ENCODE measurements at regions not wholly inside any gene's neighbourhood (a gene's known extent, or its start where the extent isn't known, plus 50 kb on each side); places are given as distances from the start of the nearest gene placed in this dataset.
A peak's percentile ranks its signal among the peaks of the same experiment; 100 is the strongest.
"Not testable (repeated sequence)": the region's sequence is repeated elsewhere in the genome, so short reads cannot be mapped to it uniquely, and the experiment has no call there.

DNA sequence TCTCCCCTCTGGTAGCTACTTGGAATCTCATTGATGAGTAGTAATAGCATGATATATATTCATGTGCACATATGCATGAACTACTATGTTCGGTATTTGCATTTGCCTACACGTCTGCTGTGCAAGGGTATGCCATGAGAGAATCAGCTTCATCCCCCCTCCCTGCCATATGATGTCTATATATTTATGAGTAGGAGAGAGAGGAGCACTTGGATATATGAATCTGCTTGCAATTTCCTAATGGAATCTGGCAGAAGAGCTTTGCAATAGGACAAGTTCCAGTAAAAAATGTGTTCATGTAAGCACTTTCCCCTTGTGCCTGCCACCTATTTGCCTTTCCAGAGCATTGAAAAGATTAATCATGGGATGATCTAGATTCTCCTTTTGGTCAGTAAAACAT lies 76.2 kb upstream of the BACH2 start:
- peaks cover 1% of the 10 kb centered on the region for H3K36me3 Mint-ChIP-seq (ENCODE audit: low read depth)
- intact Hi-C loops (cut with micrococcal nuclease): no loop called here
- H3K27me3 Mint-ChIP-seq (ENCODE audit: low read depth): peaks cover 4% of the 10 kb centered on the region
- H3K27ac Mint-ChIP-seq: no peak overlapping the region
- peaks cover 29% of the 10 kb centered on the region for H3K4me1 Mint-ChIP-seq (ENCODE audit: low read depth)
- no peak overlapping the region for H3K4me3 Mint-ChIP-seq (ENCODE audit: low read depth)
- H3K9me3 Mint-ChIP-seq: peaks cover 2% of the 10 kb centered on the region
- no peak for DNase-seq (ENCODE audit: low spot score)

DNA sequence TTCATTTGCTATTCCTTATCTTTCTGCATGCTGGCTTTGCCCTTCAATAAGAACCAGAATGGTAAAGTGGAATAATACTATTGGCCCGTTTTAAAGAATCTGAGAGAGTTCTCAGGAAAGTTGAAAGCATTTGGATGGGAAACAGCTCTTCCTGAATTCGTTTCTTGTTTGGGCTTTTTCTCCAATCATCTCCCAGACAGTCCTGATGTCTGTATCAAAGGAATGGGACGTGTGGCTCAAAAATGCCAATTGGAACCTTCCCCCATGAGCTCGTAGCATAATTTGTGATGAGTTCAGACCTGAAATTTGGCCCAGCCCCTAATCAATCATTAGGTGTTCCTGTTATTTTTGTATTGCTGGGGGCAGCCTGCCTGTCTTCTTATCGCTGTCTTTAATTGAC lies 75.8 kb upstream of the BACH2 start:
- Mint-ChIP-seq H3K4me1 (ENCODE audit: low read depth) (peaks cover 31% of the 10 kb centered on the region), H3K4me3 (ENCODE audit: low read depth) (no peak overlapping the region), H3K36me3 (ENCODE audit: low read depth) (peaks cover 3% of the 10 kb centered on the region), H3K9me3 (peaks cover 4% of the 10 kb centered on the region), H3K27me3 (ENCODE audit: low read depth) (peaks cover 4% of the 10 kb centered on the region), H3K27ac (no peak overlapping the region)
- no peak for DNase-seq (ENCODE audit: low spot score)
- intact Hi-C loops (cut with micrococcal nuclease): no loop called here

- H3K9me3 Mint-ChIP-seq: peaks cover 4% of the 10 kb centered on the region
- H3K27ac Mint-ChIP-seq: peak overlapping the region; percentile 58
- peaks cover 3% of the 10 kb centered on the region for H3K36me3 Mint-ChIP-seq (ENCODE audit: low read depth)
- peak overlapping the region; percentile 20 for H3K4me3 Mint-ChIP-seq (ENCODE audit: low read depth)
- DNase-seq (ENCODE audit: low spot score): no peak
- intact Hi-C loops (cut with micrococcal nuclease): loop anchor here (1.0 kb wide), 2 partner anchors 13 to 18 kb away; no protein-coding TSS in a partner anchor
- peaks cover 4% of the 10 kb centered on the region for H3K27me3 Mint-ChIP-seq (ENCODE audit: low read depth)
- H3K4me1 Mint-ChIP-seq (ENCODE audit: low read depth): peaks cover 28% of the 10 kb centered on the region
Observed at GRCh38 chr6:90370493-90370959, 73.9 kb upstream of the BACH2 start.

DNA sequence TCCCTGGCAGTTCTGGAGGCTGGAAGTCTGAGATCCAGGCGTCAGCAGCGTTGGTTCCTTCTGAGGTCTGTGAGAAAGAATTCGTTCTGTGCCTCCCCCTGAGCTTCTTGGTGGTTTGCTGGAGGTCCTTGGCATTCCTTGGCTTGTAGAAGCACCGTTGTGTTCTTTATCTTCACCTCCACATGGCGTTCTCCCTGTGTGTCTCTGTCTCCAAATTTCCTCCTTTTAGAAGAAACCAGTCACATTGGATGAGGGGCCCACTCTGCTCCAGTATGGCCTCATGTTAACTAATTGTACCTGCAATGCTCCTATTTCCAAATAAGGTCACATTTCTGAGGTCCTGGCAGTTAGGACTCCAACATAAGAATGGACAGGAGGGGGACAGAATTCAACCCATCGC lies 73.0 kb upstream of the BACH2 start:
- peaks cover 4% of the 10 kb centered on the region for H3K9me3 Mint-ChIP-seq
- peaks cover 3% of the 10 kb centered on the region for H3K36me3 Mint-ChIP-seq (ENCODE audit: low read depth)
- H3K4me1 Mint-ChIP-seq (ENCODE audit: low read depth): peaks cover 30% of the 10 kb centered on the region
- peak overlapping the region; percentile 62 for H3K27ac Mint-ChIP-seq
- H3K27me3 Mint-ChIP-seq (ENCODE audit: low read depth): peaks cover 7% of the 10 kb centered on the region
- intact Hi-C loops (cut with micrococcal nuclease): loop anchor here (1.0 to 5.0 kb wide), 6 partner anchors 14 to 290 kb away; no protein-coding TSS in a partner anchor
- no peak for DNase-seq (ENCODE audit: low spot score)
- H3K4me3 Mint-ChIP-seq (ENCODE audit: low read depth): no peak overlapping the region

DNA sequence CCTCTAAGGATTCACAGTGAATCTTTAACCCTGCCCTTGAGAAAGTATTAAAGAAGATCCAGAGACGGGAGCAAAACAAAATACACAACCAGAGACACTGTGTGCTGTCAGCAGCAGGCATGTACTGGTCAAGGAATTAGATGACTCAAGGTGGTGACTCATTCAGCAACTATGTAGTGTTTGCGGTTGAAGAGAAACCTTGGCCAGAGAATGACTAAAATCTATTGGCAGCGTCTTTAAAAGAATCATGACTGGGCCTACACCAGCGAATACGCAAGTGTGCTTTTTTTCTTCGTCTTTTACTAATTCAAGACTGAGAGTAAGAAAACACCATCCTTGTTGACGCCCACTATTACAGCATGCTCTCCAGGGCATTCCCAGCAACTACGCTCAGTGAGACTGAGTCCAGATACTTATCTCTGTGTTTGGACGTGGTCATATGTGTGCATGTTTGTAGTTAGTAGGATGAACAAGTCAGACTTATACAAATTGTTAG lies 72.4 kb upstream of the BACH2 start:
- DNase-seq (ENCODE audit: low spot score): peak; percentile 29
- Mint-ChIP-seq H3K27ac (peak overlapping the region; percentile 62), H3K36me3 (ENCODE audit: low read depth) (peaks cover 3% of the 10 kb centered on the region), H3K4me3 (ENCODE audit: low read depth) (no peak overlapping the region), H3K4me1 (ENCODE audit: low read depth) (peaks cover 30% of the 10 kb centered on the region), H3K27me3 (ENCODE audit: low read depth) (peaks cover 7% of the 10 kb centered on the region), H3K9me3 (peaks cover 4% of the 10 kb centered on the region)
- intact Hi-C loops (cut with micrococcal nuclease): loop anchor here (1.0 to 5.0 kb wide), 4 partner anchors 18 to 290 kb away; no protein-coding TSS in a partner anchor

- intact Hi-C loops (cut with micrococcal nuclease): loop anchor here (5.0 kb wide), 1 partner anchor 176 kb away; no protein-coding TSS in a partner anchor
- Mint-ChIP-seq H3K27ac (peak overlapping the region; percentile 54), H3K27me3 (ENCODE audit: low read depth) (peaks cover 7% of the 10 kb centered on the region), H3K4me1 (ENCODE audit: low read depth) (peaks cover 30% of the 10 kb centered on the region), H3K9me3 (peaks cover 4% of the 10 kb centered on the region), H3K4me3 (ENCODE audit: low read depth) (no peak overlapping the region), H3K36me3 (ENCODE audit: low read depth) (peaks cover 3% of the 10 kb centered on the region)
- no peak for DNase-seq (ENCODE audit: low spot score)
Observed at GRCh38 chr6:90368601-90369000, 72.0 kb upstream of the BACH2 start.

GRCh38 chr6:90368001-90368400 lies 71.4 kb upstream of the BACH2 start:
- H3K9me3 Mint-ChIP-seq: peaks cover 4% of the 10 kb centered on the region
- intact Hi-C loops (cut with micrococcal nuclease): loop anchor here (5.0 kb wide), 1 partner anchor 176 kb away; no protein-coding TSS in a partner anchor
- H3K27me3 Mint-ChIP-seq (ENCODE audit: low read depth): peaks cover 7% of the 10 kb centered on the region

DNA sequence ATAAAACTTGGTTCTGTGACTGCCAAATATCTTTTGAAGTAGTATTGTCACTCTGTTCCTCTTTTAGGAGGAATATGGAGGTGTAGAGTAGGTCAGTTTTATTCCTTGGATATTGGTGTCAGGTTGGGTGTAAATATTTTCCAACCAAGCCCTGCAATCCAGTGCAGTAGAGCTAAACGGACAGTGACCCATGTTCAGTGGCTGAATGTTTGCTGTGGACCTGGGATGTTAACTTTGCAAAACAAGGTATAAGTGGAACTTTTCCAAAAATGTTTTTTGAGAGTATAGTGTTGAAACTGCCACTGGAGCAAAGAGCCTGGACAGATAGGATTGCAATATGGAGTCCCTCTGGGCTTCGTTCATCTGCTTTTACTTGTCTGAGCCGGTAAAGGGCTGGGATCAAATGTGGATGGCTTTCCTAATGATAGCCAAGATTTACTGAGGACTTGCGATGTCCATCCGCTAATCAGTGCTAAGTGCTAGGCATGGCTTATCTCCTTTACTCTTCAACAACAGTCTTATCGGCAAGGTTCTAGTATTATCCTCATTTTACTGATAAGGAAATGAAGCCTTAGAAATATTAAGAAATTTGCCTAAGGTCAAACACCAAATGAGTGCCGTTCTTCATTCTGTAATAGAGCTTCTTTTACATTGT lies 69.0 kb upstream of the BACH2 start:
- Mint-ChIP-seq H3K4me3 (ENCODE audit: low read depth) (no peak overlapping the region), H3K27me3 (ENCODE audit: low read depth) (peaks cover 3% of the 10 kb centered on the region), H3K9me3 (peaks cover 4% of the 10 kb centered on the region), H3K4me1 (ENCODE audit: low read depth) (peaks cover 23% of the 10 kb centered on the region), H3K36me3 (ENCODE audit: low read depth) (peaks cover 3% of the 10 kb centered on the region), H3K27ac (no peak overlapping the region)
- intact Hi-C loops (cut with micrococcal nuclease): loop anchor here (5.0 kb wide), 1 partner anchor 173 kb away; no protein-coding TSS in a partner anchor
- DNase-seq (ENCODE audit: low spot score): no peak

More at GRCh38 chr6:90368001-90368400, 71.4 kb upstream of the BACH2 start:
- peaks cover 3% of the 10 kb centered on the region for H3K36me3 Mint-ChIP-seq (ENCODE audit: low read depth)
- no peak overlapping the region for H3K27ac Mint-ChIP-seq
- no peak overlapping the region for H3K4me3 Mint-ChIP-seq (ENCODE audit: low read depth)
- no peak for DNase-seq (ENCODE audit: low spot score)
- H3K4me1 Mint-ChIP-seq (ENCODE audit: low read depth): peaks cover 30% of the 10 kb centered on the region

GRCh38 chr6:90365002-90365401 lies 68.4 kb upstream of the BACH2 start:
- DNase-seq (ENCODE audit: low spot score): no peak
- intact Hi-C loops (cut with micrococcal nuclease): loop anchor here (5.0 kb wide), 1 partner anchor 173 kb away; no protein-coding TSS in a partner anchor
- peaks cover 4% of the 10 kb centered on the region for H3K9me3 Mint-ChIP-seq
- peaks cover 3% of the 10 kb centered on the region for H3K36me3 Mint-ChIP-seq (ENCODE audit: low read depth)
- H3K27me3 Mint-ChIP-seq (ENCODE audit: low read depth): peaks cover 3% of the 10 kb centered on the region
- H3K4me3 Mint-ChIP-seq (ENCODE audit: low read depth): no peak overlapping the region
- H3K27ac Mint-ChIP-seq: no peak overlapping the region
- peaks cover 17% of the 10 kb centered on the region for H3K4me1 Mint-ChIP-seq (ENCODE audit: low read depth)

GRCh38 chr6:90364286-90364685 lies 67.6 kb upstream of the BACH2 start:
- Mint-ChIP-seq H3K36me3 (ENCODE audit: low read depth) (peaks cover 3% of the 10 kb centered on the region), H3K4me1 (ENCODE audit: low read depth) (peaks cover 11% of the 10 kb centered on the region), H3K27me3 (ENCODE audit: low read depth) (peaks cover 3% of the 10 kb centered on the region), H3K27ac (no peak overlapping the region), H3K9me3 (peaks cover 4% of the 10 kb centered on the region), H3K4me3 (ENCODE audit: low read depth) (no peak overlapping the region)
- intact Hi-C loops (cut with micrococcal nuclease): no loop called here
- no peak for DNase-seq (ENCODE audit: low spot score)

DNA sequence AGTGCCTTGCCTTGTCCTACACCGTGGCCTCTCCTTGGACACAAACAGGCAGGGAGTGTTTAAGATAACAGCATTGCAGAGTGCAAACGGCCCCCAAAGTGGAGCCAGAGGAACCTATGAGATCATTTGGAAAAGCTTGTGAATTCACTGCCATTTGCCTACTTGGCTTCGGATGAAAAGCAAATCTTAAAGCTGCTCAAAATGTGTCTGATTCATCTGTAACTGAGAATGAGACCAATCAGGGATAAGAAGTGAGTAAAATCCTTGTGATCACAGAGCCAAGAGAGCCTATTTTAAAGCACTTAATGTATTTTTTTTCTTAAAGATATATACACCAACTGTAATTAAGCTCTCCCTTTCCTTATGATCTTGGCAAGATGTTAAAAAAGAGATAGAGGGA lies 65.7 kb upstream of the BACH2 start:
- DNase-seq (ENCODE audit: low spot score): no peak
- H3K27ac Mint-ChIP-seq: no peak overlapping the region
- intact Hi-C loops (cut with micrococcal nuclease): no loop called here
- peaks cover 3% of the 10 kb centered on the region for H3K27me3 Mint-ChIP-seq (ENCODE audit: low read depth)
- H3K4me1 Mint-ChIP-seq (ENCODE audit: low read depth): peaks cover 2% of the 10 kb centered on the region
- no peaks in the 10 kb centered on the region for H3K9me3 Mint-ChIP-seq
- no peaks in the 10 kb centered on the region for H3K36me3 Mint-ChIP-seq (ENCODE audit: low read depth)
- H3K4me3 Mint-ChIP-seq (ENCODE audit: low read depth): no peak overlapping the region

GRCh38 chr6:90361174-90361573 lies 64.5 kb upstream of the BACH2 start:
- Mint-ChIP-seq H3K4me3 (ENCODE audit: low read depth) (no peak overlapping the region), H3K27ac (no peak overlapping the region), H3K27me3 (ENCODE audit: low read depth) (peaks cover 3% of the 10 kb centered on the region), H3K4me1 (ENCODE audit: low read depth) (peaks cover 4% of the 10 kb centered on the region), H3K9me3 (no peaks in the 10 kb centered on the region), H3K36me3 (ENCODE audit: low read depth) (no peaks in the 10 kb centered on the region)
- no peak for DNase-seq (ENCODE audit: low spot score)
- intact Hi-C loops (cut with micrococcal nuclease): no loop called here

GRCh38 chr6:90358036-90358770 lies 61.6 kb upstream of the BACH2 start:
- intact Hi-C loops (cut with micrococcal nuclease); H3K27ac Mint-ChIP-seq; DNase-seq (ENCODE audit: low spot score); H3K9me3 Mint-ChIP-seq; H3K36me3 Mint-ChIP-seq (ENCODE audit: low read depth); H3K4me3 Mint-ChIP-seq (ENCODE audit: low read depth); H3K27me3 Mint-ChIP-seq (ENCODE audit: low read depth): not testable (repeated sequence)
- peaks cover 10% of the 10 kb centered on the region for H3K4me1 Mint-ChIP-seq (ENCODE audit: low read depth)

All from activated T-helper 2 cell treated with anti-CD3 and anti-CD28 coated beads, Interferon-gamma antibody, Interleukin-2, Interleukin-4, amounts not matched to agents 10 μg/mL and 5 μg/mL and 100 μg/mL, durations not matched to agents 14 hours and 24 hours and 36 hours (primary cell).